GM23338 (cell line): ENCODE measurements at regions not wholly inside any gene's neighbourhood (a gene's known extent, or its start where the extent isn't known, plus 50 kb on each side); places are given as distances from the start of the nearest gene placed in this dataset.

Source experiments
- CREB1 ChIP-seq: fragments of 250-450 bp; sonication (Bioruptor Pico); IDR thresholded peaks from 2 replicates; pipeline ENCODE4 v1.5.0; 2020; ENCODE audit warnings: low read depth, mild to moderate bottlenecking, moderate library complexity
- CTCF ChIP-seq, 2 experiments: fragments of 200-600 bp in 1 of 2; sonication (generic) in 1 of 2; conservative IDR thresholded peaks; 2 replicates each; pipeline versions ENCODE4 v1.5.1 to v1.6.1; 2016 to 2017; ENCODE audit warnings: antibody characterized with exemption in 2 of 2, low read depth in 2 of 2, mild to moderate bottlenecking in 2 of 2, moderate library complexity in 1 of 2
- ETS1 ChIP-seq: IDR thresholded peaks from 2 replicates; pipeline ENCODE4 v1.6.1; 2016; ENCODE audit warnings: antibody characterized with exemption
- EZH2 ChIP-seq: fragments of 200-600 bp; sonication (generic); IDR thresholded peaks from one replicate; pipeline ENCODE4 v1.8.0; 2017; ENCODE audit warnings: antibody characterized with exemption, mild to moderate bottlenecking, low read depth; ENCODE audit not compliant: unreplicated experiment
- EZH2phosphoT487 ChIP-seq: fragments of 200-600 bp; sonication (generic); IDR thresholded peaks from one replicate; pipeline ENCODE4 v1.8.1; 2018; ENCODE audit warnings: antibody characterized with exemption; ENCODE audit not compliant: unreplicated experiment
- JUNB ChIP-seq: IDR thresholded peaks from one replicate; pipeline ENCODE4 v1.6.1; 2016; ENCODE audit warnings: antibody characterized with exemption; ENCODE audit not compliant: unreplicated experiment
- NANOG ChIP-seq: IDR thresholded peaks from 2 replicates; pipeline ENCODE4 v1.6.1; 2016; ENCODE audit warnings: antibody characterized with exemption, borderline replicate concordance
- POLR2AphosphoS5 ChIP-seq: IDR thresholded peaks from 2 replicates; pipeline ENCODE4 v1.6.1; 2016; ENCODE audit warnings: antibody characterized with exemption, low read depth
- REST ChIP-seq: IDR thresholded peaks from one replicate; pipeline ENCODE4 v1.6.1; 2018; ENCODE audit warnings: antibody characterized with exemption; ENCODE audit not compliant: unreplicated experiment
- STAT1 ChIP-seq: IDR thresholded peaks from one replicate; pipeline ENCODE4 v1.6.1; 2016; ENCODE audit warnings: antibody characterized with exemption; ENCODE audit not compliant: unreplicated experiment
- ZNF114 ChIP-seq: fragments of 250-450 bp; sonication (Bioruptor Pico); IDR thresholded peaks from 2 replicates; pipeline ENCODE4 v1.5.0; 2020; ENCODE audit warnings: mild to moderate bottlenecking, moderate library complexity
- ZNF331 ChIP-seq: fragments of 250-450 bp; sonication (Bioruptor Pico); IDR thresholded peaks from 2 replicates; pipeline ENCODE4 v1.5.0; 2020; ENCODE audit warnings: low read depth, mild to moderate bottlenecking, moderate library complexity

- TF ChIP-seq EZH2 = no peak
- TF ChIP-seq POLR2AphosphoS5 = no peak
- TF ChIP-seq CTCF (conservative IDR thresholded peaks at IDR 0.05; ENCODE audit: low read depth in 2 of 2) = no peak
- TF ChIP-seq EZH2phosphoT487 = no peak
- TF ChIP-seq ETS1 = no peak
- TF ChIP-seq REST = no peak
- TF ChIP-seq CREB1 = no peak
- TF ChIP-seq NANOG = no peak
- TF ChIP-seq JUNB = no peak
- TF ChIP-seq ZNF331 (CRISPR knock-in tag) = no peak
- no peak for TF ChIP-seq STAT1
- no peak for TF ChIP-seq ZNF114 (CRISPR knock-in tag)
Measured at GRCh38 chr13:50388481-50388880, 373.2 kb downstream of the KCNRG start.
